ENCODE measurements at regions not wholly inside any gene's neighbourhood (a gene's known extent, or its start where the extent isn't known, plus 50 kb on each side); places are given as distances from the start of the nearest gene placed in this dataset.

GRCh38 chr15:95274101-95274500 is 1042.7 kb downstream of the MCTP2 start:
- DNase-seq (ENCODE audit: low read depth in 1 of 2, low spot score in 2 of 2) (no peak), FAIRE-seq (no peak)
- no peaks in the 10 kb centered on the region for H3K9me3 ChIP-seq (ENCODE audit: insufficient read depth in 2 of 2, low read depth in 1 of 2, low read length in 1 of 2)
- no peaks in the 10 kb centered on the region for H3K27me3 ChIP-seq (replicated peaks in 1 of 4; ENCODE audit: control insufficient read depth in 3 of 4, extremely low read depth in 1 of 4, insufficient read depth in 3 of 4, low read length in 3 of 4)
- no peak overlapping the region for H2BK5ac ChIP-seq (ENCODE audit: low read depth, low read length)
- no peaks in the 10 kb centered on the region for H3K36me3 ChIP-seq (ENCODE audit: control insufficient read depth in 2 of 4, insufficient read depth in 4 of 4, low read length in 3 of 4)
- H2BK12ac ChIP-seq (ENCODE audit: low read depth, low read length) = no peak overlapping the region
- 97% methylated on average over 4 of the region's 4 CpGs; no CpG with 5 or more reads in 1 of the 2 experiments for WGBS, 2 experiments (ENCODE audit: extremely low coverage in 1 of 2, insufficient coverage in 1 of 2, insufficient read length in 1 of 2, insufficient replicate concordance in 2 of 2, low coverage in 1 of 2, low lambda C conversion rate in 2 of 2, missing lambda C conversion rate in 1 of 2)
- H3K4ac ChIP-seq (replicated peaks; ENCODE audit: insufficient read length, low read depth, low read length) = no peak overlapping the region
- ChIA-PET CTCF (ENCODE audit: partially characterized antibody) (interaction anchor here (0.7 to 1.8 kb wide), 4 partner anchors 14 to 633 kb away, joined by 3 to 7 read pairs (median 4); no protein-coding TSS in a partner anchor), POLR2A (ENCODE audit: partially characterized antibody) (no interaction called here)
- H2BK120ac ChIP-seq (replicated peaks; ENCODE audit: low read depth, low read length) = no peak overlapping the region
- H3K27ac ChIP-seq (ENCODE audit: low read depth, low read length) = no peak overlapping the region
- H3K14ac ChIP-seq (ENCODE audit: insufficient read length) = no peak overlapping the region
- H2AFZ ChIP-seq (ENCODE audit: low read length) = no peak overlapping the region
- no peak overlapping the region for H2BK20ac ChIP-seq (ENCODE audit: low read length)
- no peak overlapping the region for H2BK15ac ChIP-seq (ENCODE audit: low read length)
- H3K23me2 ChIP-seq (ENCODE audit: low read depth, low read length) = no peaks in the 10 kb centered on the region
- H3K79me1 ChIP-seq (ENCODE audit: low read depth, low read length) = no peaks in the 10 kb centered on the region
- no peak overlapping the region for H3K18ac ChIP-seq (ENCODE audit: extremely low read depth, low read length)
- no peak overlapping the region for H4K91ac ChIP-seq (replicated peaks; ENCODE audit: insufficient read length, low read length)
- H4K8ac ChIP-seq (ENCODE audit: extremely low read depth, insufficient read depth, low read length) = no peak overlapping the region
- no peak overlapping the region for H4K5ac ChIP-seq (ENCODE audit: insufficient read length, low read depth, low read length)
- H3K9ac ChIP-seq (replicated peaks in 1 of 4; ENCODE audit: extremely low read depth in 1 of 4, low read depth in 3 of 4, low read length in 3 of 4) = no peak overlapping the region
- H2AK5ac ChIP-seq (ENCODE audit: low read depth, low read length) = no peak overlapping the region
- H3K4me2 ChIP-seq (ENCODE audit: insufficient read depth in 1 of 2, low read depth in 2 of 2, low read length in 2 of 2) = no peak overlapping the region
- no peak overlapping the region for H3K56ac ChIP-seq (replicated peaks; ENCODE audit: insufficient read length, low read depth, low read length)
- H4K20me1 ChIP-seq (replicated peaks in 1 of 2; ENCODE audit: control insufficient read depth in 1 of 2, insufficient read depth in 2 of 2, low read length in 2 of 2) = no peaks in the 10 kb centered on the region
- no peak overlapping the region for H3K4me3 ChIP-seq (ENCODE audit: extremely low read depth in 1 of 4, insufficient read depth in 2 of 4, low read depth in 3 of 4, low read length in 4 of 4)
- no peak overlapping the region for H3K23ac ChIP-seq (ENCODE audit: insufficient read length)
- H3K4me1 ChIP-seq (replicated peaks in 1 of 4; ENCODE audit: control insufficient read depth in 3 of 4, insufficient read depth in 4 of 4, low read length in 3 of 4) = no peaks in the 10 kb centered on the region; a peak in 1 of 7 replicates
- no peaks in the 10 kb centered on the region for H3K79me2 ChIP-seq (ENCODE audit: control insufficient read depth in 1 of 2, insufficient read depth in 2 of 2, low read length in 2 of 2)
- TF ChIP-seq MAFK (IDR thresholded peaks at IDR 0.05; ENCODE audit: low read depth, low read length) (no peak), CBX8 (IDR thresholded peaks at IDR 0.05; ENCODE audit: borderline replicate concordance, low read depth, low read length) (no peak), FOSL1 (IDR thresholded peaks at IDR 0.05; ENCODE audit: insufficient read depth, low read depth, low read length) (no peak), ZNF274 (IDR thresholded peaks at IDR 0.05; ENCODE audit: borderline replicate concordance, extremely low read depth, low read length) (no peak), CHD1 (IDR thresholded peaks at IDR 0.05; ENCODE audit: low read depth, low read length) (no peak), EP300 (IDR thresholded peaks at IDR 0.05; ENCODE audit: borderline replicate concordance in 1 of 2, low read depth in 2 of 2, low read length in 2 of 2) (no peak), HDAC2 (IDR thresholded peaks at IDR 0.05; ENCODE audit: borderline replicate concordance in 1 of 2, low read depth in 2 of 2, low read length in 2 of 2) (no peak), SP4 (IDR thresholded peaks at IDR 0.05; ENCODE audit: low read length) (no peak), KDM4A (IDR thresholded peaks at IDR 0.05; ENCODE audit: low read depth, low read length, severe bottlenecking) (no peak)
- TF ChIP-seq, protein P1, sequence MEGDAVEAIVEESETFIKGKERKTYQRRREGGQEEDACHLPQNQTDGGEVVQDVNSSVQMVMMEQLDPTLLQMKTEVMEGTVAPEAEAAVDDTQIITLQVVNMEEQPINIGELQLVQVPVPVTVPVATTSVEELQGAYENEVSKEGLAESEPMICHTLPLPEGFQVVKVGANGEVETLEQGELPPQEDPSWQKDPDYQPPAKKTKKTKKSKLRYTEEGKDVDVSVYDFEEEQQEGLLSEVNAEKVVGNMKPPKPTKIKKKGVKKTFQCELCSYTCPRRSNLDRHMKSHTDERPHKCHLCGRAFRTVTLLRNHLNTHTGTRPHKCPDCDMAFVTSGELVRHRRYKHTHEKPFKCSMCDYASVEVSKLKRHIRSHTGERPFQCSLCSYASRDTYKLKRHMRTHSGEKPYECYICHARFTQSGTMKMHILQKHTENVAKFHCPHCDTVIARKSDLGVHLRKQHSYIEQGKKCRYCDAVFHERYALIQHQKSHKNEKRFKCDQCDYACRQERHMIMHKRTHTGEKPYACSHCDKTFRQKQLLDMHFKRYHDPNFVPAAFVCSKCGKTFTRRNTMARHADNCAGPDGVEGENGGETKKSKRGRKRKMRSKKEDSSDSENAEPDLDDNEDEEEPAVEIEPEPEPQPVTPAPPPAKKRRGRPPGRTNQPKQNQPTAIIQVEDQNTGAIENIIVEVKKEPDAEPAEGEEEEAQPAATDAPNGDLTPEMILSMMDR (IDR thresholded peaks at IDR 0.05; ENCODE audit: control extremely low read depth in 1 of 3, insufficient read depth in 1 of 3, low read depth in 1 of 3, low read length in 3 of 3) = no peak
- TF ChIP-seq, protein P2, sequence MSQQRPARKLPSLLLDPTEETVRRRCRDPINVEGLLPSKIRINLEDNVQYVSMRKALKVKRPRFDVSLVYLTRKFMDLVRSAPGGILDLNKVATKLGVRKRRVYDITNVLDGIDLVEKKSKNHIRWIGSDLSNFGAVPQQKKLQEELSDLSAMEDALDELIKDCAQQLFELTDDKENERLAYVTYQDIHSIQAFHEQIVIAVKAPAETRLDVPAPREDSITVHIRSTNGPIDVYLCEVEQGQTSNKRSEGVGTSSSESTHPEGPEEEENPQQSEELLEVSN (IDR thresholded peaks at IDR 0.05) = no peak

Data from H1 (cell line).